ENCODE measurements at regions not wholly inside any gene's neighbourhood (a gene's known extent, or its start where the extent isn't known, plus 50 kb on each side); places are given as distances from the start of the nearest gene placed in this dataset.

DNA sequence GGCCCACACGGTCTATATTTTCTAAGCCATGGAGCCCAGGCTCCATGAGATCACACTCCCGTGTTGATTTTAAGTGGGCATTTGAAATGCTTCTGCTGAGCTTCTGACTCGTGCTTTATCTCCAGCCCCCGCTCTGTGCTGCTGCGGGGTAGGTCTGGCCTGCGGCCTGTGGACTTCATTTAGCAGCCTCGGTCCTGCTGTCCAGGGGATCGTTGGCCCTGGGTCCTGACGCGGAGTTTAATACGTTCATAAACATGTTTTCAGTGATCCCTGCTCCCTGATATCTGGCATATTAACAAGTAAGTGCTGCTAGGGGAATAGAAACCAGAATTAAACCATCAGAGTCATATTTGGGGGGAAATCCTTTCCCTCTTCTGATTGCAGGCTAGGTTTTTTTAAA, 540.3 kb upstream of the MGMT start:
- DNase-seq = no peak

DNA sequence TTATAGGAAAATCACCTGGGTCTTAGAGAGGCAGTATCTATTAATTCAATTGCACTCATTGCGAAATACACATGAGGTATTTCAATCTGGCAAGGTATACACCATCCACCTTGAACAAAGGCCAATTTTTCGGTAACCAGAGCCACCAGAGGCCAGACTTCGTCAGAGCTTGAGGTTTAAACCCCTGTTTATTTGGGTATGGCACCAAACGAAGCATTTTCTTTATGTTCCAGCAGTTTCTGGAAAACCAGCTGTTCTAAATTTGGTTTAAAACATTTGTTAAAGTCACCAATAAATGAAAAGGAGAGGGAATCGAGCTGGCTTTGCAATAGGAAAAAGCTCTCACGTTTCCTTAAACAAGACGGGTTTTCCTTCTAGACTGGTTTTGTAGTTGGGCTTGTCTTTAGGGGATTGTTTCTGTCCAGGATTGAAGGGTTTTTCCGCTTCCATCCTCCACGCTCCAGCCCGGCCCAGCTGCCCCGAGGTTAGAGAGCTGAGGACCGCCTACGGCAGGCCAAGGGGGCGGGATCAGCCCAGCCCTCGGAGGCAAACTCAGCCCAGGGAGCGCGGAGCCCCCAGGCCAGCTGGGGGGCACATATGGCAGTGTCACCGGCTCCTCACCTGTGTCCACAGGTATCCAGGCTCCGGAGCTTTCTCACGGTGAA, 539.4 kb upstream of the MGMT start:
- no peak for DNase-seq

DNA sequence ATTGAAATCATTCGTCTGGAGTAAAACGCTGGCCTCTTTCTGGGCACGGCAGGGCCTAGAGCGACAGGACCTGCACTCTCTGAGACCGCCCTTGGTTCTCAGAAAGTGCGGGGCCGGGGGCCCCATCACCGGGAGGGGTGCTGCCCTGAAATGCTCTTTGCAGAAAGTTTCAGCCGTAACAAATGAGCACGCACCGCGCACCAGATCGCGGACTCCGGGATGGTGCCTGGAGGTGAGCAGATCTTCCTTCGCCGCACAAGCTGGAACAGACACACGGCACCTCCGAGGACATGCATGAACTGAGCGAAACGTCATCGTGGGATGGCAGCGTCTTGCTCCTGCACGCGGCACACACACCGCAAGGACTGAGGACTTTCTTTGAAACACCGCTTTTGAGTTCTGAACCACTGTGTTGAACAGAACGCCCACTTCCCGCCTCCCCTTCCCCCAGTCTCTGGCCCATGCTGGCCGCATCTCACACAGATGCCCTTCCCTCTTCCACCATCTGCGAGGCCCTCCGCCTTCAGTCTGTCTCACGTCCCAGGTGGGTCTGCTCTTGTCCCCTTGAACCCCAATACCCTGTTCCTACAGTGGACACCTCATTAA, 538.7 kb upstream of the MGMT start:
- no peak for DNase-seq

DNA sequence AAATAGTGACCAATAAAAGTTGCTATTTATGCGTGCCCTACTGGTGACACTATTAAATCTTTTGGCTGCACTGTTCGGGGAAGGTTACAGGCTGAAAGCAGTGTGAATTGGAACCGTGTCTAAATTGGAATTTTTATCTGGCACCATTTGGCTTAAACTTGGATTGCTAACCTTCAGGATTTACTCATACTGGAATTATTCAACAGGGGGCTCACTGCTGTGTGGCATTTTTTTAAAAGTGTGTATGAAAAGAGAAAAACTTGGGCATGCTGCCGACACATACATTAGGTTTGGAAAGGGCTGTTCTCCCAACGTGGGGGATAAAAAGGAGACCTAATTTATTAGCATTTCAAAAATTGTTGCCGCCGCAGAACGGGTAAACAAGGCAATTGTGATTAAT, 537.9 kb upstream of the MGMT start:
- DNase-seq = no peak

DNA sequence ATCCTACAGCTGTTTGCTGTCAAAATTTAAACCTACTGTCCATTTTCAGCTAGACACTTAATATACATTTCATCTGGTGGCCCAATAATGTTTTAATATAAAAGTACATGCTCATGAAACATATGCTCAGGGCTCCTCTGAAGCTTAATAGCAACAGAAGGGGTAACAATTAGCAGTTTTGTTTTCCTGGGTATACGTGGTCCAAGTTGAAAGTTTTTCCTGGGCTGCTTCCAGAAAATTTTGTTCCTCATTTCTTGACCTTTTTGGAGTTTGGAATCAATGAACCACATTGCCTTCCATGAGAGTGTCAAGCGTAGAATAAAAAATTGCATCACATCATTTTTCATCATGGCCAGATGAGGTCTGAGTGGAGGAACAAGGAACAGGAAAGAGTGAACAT, 537.3 kb upstream of the MGMT start:
- DNase-seq = no peak

DNA sequence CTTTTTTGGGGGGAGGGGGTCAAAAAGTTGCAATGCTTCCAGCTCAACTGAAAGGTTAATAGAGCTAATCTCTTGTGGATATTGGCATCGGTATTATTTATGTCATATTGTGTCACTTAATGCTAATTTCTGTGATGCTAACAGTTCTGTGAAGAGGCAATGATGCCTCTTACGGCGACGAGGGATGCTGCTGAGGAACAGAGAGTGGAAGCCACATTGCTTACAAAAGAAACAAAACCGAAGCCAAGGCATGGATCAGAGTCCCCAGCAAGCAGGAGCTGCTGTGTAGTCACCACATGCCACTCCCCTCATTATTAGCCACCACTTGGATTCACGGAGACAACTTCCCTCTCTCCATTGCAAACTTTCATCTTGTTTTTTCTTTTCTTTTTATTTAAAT, 536.5 kb upstream of the MGMT start:
- DNase-seq = no peak

DNA sequence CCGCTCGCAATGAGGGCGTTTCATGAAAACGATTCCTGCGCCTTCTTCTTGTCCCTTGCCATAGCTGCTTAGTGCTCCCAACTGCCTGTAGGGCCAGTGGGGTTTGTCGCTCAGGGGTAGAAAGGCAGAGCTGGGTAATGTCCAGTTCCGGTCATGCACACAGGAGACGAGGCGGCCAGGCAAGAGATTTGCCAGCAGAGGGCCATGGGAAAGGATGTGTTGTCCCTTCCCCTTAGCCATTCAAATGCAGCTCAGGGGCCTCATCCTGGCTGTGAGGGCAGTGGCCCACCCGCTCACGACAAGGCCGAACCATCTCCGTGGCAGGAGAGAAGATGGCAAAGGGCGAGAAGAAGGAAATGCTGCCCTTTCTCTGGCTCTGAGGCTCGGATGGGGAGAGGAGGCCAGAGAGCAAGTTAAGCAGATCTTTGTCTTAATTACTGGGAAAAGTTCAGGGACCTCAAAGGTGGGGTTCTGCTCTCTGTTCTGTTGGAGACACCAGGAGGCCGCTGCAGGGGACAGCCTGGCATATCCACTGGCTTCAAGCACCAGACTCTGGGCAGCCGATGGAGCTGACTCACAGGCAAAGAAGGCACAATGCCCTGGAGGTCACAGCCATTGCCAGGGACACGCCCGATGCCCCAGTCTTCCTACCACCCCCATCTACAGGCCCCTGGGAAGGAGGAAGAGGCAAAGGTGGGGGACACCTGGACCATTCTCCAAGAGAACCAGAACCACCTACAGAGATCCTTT, 534.8 kb upstream of the MGMT start:
- no peak for DNase-seq

DNA sequence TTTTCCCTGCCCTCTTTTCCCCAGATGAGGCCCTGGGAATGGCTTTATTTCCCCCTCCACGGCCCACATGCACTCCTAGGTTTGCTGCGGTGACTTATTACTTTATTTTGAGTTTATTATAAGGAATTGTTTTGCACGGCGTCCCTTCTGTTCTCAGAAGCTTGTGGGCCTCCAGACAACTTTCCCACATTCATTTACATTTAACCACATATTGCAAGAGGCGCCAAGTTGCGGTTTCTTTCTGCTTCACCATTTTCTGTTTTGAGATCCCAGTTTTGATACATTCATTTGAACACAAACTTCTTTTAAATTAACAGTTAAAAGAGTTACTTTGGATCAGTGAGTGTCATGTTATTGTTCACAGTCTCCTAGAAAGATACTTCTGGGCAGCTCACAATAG, 532.5 kb upstream of the MGMT start:
- no peak for DNase-seq

DNA sequence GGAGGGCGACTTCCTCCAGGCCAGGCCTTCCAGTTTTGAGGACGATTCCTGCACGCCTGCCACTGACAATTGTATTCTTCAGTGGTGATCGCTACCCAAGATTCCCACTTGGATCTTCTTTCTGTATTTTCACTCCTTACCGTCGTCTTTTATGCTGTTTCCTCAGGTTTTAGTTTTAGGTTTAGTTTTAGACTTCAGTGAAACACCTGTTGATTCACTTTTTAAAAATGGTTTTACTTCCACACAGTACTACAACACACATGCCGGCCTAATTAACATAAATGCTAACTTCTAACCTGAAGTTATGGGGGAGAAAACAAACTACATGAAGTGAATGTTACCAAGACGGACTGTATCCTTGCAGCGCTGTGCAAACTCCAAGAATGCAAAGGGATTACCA, 530.6 kb upstream of the MGMT start:
- no peak for DNase-seq

DNA sequence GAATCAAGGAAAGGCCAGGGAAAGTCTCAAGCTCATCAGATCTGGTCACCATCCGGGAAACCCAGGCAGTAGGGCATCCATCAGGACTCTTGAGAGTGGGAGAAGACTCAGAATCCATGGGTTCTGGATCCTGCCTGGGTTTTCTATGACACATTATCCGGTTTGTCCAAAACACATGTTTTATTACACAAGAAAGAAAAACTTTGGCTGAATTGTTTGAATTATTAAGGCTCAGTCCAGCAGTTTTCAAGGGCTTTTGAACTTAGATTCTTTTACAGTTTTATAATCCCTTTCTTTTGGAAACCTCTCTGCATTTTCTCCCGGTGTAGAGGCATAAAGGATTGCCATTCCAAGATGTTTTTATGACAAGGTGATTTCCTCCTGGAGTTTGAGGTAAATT, 528.5 kb upstream of the MGMT start:
- DNase-seq = no peak

DNA sequence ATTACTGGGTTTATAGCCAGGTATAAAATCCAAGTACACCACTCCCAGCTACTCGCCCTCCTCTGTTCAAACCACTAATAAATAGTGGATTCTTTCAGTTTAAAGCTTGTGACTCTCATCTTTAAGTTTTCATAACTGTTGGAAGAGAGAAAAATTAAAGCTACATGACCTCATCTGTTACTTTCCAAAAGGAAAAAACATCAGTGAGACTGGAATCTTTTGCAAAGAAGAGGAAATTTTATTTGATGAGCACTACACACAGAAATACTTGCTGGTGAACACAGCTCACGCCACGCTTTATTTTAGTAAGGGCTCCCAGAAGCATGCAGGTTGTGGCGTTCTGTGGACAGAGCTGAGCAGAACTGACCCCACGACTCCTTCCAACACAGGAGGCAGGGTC, 527.0 kb upstream of the MGMT start:
- DNase-seq = no peak

DNA sequence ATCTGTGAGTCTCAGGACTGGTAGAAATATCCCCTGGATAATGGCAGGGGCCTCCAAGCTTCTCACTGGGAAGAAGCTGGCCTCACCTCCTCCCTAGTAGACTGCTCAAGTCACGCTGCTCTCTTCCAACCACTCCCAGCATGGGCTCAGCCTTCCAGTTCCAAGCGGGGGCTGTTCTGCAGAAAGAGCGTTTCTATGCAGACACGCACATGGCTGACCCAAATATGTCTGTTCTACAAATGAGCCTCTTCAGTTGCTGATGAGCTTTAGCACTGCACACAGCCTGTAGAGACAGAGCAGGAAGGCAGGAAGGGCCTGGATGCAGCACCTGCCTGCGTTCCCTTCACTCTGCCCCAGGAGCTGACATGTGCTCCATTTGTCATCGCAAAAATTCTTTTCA, 523.9 kb upstream of the MGMT start:
- no peak for DNase-seq

DNA sequence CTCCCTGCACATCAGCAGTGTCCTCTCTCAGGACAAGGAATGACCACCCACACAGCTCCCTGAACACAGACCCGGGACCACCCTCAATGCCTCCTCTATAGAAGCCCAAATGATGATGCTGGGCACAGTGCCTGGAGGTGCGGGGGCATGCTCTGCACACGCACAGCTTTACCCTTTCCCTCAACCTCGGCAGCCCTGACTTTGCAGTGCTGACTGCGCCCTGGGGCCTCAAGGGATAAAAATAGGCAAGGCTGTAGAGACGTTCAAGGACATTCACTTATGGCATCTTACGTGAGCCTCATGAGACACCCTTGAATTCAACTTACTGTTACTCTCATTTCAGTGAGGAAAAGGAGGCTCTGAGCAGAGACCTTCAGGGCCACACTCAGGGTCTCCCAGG, 521.6 kb upstream of the MGMT start:
- no peak for DNase-seq

DNA sequence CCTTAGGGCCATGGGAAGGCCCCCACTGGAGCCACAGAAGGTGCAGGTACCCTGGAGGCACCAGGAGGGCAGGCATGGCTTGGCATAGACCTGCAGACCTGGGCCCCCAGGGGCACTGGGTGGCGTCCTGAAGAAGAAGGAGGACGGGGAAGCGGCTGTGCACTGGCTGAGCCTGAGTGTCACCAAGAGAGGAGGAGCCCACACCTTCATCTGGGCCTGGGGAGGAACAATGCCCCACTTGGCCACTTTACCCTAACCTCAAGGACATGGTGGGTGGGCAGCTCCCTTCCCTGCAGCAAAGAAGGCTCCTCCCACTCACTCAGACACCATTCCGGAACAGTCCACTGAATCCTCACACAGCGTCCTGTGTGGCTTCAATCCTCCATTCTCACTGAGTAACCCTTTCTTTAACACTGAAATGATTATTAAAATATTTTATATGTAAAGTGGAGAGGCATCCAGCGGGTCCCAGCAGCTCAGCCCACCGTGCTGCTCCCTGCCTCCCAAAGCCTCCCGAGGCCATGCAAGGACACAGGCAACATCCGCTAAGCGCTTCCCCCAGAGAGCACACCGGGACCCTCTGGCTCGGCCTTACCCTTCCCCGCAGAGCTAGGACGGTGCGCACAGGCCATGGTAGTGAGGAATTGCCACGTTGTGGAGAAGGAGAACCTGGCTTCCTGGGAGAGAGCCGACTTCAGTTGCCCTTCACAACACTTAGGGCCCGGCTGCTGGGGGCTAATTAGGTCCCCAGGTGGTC, 516.7 kb upstream of the MGMT start:
- no peak for DNase-seq

DNA sequence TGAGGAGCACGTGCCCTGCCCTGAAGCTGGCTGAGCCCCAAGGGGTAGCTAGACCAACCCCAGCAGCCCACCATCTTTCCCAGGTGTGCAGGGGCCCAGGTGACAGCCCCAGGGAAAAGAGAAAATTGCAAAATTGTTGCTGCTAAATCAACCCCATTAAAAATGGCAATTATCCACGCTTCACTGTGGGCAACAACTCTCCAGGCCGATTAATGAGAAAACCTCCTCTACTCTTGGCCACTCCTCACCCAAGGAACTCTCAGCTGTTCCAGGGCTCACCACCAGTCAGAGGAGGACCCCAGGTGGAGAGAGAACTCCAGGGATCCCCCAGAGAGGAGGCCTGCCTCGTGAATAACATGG, 516.1 kb upstream of the MGMT start:
- DNase-seq = peak; percentile 47

DNA sequence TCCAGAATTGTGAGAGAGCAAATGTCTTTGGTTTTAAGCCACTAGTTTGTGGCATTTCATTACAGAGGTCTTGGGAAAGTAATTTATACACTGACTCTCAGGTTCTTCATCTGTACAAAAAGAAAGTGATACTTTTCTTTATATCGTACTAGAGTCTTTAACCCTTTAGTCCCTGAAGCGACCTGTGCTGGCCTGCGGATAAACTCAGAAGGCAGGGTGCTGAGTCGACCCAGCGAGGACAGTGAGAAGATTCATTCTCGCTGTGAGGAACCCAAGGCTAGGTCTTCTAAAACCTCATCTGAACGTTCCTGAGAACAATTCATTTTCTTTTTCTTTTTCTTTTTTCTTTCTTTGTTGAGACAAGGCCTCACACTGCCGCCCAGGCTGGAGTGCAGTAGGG, 514.2 kb upstream of the MGMT start:
- no peak for DNase-seq

DNA sequence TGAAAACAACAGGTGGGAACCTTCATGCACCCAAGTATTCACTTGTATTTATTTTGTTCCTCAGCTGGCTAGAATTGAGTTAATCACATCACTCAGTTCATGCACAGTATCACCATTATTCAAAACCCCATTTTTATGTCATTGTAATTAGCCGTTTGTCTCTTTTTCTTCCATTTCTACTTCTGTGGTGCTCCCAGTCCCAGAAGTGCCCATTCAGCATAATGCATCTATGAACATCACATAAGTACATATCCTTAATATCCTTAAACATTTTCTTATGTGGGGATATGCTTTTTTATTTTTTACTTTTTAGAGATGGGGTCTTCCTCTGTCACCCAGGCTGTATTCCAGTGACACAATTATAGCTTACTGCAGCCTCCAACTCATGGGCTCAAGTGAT, 510.9 kb upstream of the MGMT start:
- DNase-seq = no peak

DNA sequence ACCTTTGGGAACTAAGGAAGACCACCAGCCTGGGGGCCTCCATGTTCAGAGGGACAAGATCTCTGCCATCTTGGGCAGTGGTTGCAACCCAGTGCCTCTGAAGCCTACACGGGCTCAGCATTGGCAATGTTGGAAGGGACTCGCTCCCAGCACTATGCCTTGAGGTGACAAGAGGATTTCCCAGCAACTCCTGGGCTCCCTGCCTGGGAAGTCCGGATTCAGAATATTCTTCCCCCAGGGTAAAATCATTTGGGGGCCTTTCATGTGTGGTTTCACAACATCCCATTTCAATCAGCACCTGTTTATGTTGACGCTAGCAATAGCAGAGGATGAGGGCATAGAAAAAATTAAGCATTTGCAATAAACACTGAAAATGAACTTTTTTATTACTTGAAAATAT, 509.8 kb upstream of the MGMT start:
- DNase-seq = no peak

DNA sequence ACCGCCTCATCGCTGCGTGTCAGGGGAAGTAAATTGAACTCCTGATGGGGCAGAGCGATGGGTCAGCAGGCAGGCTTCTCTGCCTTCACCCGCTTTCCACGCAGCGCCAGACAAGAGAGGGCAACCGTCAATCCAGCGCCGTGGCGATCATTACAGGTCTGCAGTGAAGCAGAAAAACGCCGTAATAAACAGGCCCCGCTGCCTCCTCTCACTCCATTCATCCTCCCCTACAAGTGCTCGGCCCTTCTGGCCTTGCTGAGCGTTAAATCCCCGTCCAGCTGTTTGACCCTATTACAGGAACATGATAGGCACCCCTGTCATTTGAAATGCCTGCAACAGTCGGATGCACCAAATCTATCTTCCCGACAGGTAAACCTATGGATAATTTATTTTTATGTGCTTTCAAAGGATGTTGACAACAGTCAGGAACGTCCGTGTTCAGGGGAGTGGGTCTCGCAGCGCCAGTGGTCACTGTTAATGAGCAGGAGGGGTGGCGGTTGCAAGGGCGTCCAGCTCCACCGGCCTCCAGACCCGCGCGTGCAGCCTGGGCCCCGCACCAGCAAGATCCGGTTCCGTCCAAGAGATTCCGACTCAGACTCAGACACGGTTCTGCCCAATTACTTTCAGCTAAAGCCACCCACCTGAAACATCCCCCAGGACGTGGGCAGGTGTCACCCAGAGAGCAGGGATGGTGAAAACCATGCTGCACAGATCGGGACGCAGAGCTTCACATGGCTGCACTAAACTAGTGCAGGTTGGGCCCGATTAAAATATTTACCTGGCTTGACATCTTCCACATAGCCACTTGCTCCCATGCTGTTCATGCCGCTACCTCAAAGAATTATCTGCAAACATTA, 508.0 kb upstream of the MGMT start:
- no peak for DNase-seq

DNA sequence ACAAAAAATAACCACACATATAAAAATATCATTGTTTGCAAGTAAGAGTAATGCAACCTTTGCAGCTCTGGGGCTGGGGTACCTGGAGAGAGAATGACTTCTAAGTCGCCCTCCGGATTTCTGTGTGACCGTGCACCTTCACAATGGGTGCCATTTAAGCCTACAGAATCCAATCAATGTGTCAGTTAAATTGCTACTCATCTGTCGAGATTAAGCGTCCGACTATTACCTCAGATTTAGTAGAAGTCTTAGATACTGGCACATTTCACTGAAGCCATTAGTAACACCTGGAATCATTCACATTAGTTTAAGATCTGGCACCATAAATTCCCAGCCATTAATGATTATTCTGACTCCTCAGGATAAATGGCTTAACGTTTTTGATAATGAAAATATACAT, 507.3 kb upstream of the MGMT start:
- DNase-seq = no peak

DNA sequence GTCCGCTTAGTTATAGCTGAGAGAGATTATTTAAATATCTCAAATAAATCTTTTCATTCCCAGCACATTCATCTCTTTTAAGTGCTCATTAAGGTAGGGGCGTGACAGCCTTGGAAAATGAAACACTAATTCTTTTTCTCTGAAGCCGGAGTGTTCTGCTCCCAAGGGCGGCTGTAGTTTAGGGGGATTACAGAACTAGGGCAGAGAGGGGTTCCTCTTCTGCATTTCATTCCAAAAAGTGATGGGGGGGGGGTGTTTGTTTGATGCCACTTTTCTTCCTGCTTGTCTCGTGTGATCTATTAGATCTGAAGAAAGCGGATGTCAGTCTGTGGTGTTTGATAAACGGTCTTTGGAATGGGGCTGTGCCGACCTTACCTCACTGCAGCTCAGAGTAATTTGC, 506.5 kb upstream of the MGMT start:
- no peak for DNase-seq

DNA sequence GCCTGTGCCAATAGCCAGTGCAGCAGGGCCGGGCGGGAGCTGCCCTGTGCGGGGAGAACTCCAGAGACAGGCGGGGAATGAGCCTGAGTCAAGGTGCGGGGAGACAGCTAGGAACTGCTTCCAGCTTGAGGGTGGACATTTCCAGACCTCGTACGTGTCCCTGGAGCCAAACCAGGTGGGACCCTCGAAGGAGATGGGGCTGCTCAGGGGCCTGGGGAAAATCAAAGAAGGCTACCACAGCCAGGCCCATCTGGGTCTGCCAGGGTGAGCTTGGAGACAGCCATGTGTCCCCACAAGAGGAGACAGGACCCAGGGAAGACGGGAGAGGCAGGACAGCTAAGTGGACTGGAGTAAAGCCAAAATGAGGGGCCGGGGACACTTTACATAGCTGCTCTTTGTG, 504.9 kb upstream of the MGMT start:
- no peak for DNase-seq

Measured in DMS79 (cell line).